Lower leg skin (tissue), 3 donors: ENCODE measurements at regions not wholly inside any gene's neighbourhood (a gene's known extent, or its start where the extent isn't known, plus 50 kb on each side); places are given as distances from the start of the nearest gene placed in this dataset.

Source experiments
- CTCF ChIP-seq, 3 donors: fragments of 450-650 bp; IDR thresholded peaks; one replicate each; pipeline ENCODE4 v1.5.1; 2016; ENCODE audit warnings: antibody characterized with exemption in 3 of 3, mild to moderate bottlenecking in 3 of 3, moderate library complexity in 2 of 3
- POLR2A ChIP-seq, 2 donors: fragments of 450-650 bp; IDR thresholded peaks; one replicate each; pipeline ENCODE4 v1.6.1; 2016 to 2017; ENCODE audit warnings: antibody characterized with exemption in 2 of 2, mild to moderate bottlenecking in 1 of 2, moderate library complexity in 1 of 2

DNA sequence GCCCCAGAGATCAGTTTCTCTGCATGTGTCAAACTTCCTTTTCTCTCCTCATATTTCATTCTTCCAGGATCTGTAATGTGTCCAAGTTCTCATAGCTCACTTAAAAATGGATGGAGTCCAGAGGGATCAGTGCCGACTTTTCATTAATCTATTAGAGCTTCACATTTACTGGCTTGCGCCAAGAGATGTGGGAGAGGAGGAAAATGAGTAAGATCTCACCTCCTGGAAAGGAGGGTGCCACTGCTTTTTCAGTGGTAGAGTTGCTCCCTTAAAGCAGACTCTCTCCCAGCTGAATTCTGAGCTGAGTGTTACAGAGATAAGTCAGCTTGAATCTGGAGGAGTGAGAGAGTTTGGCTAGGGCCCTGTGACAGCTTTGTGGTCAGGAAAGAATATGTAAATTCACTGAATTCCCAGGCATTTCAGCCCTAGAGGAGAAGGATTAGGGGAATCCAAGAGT, 175.9 kb downstream of the SOX4 start:
- TF ChIP-seq POLR2A (IDR thresholded peaks at IDR 0.05) (no peak), CTCF (IDR thresholded peaks at IDR 0.05) (no peak)
